Hepatocyte (in vitro differentiated cells): ENCODE measurements at regions not wholly inside any gene's neighbourhood (a gene's known extent, or its start where the extent isn't known, plus 50 kb on each side); places are given as distances from the start of the nearest gene placed in this dataset.

Experiments
- DNase-seq: peaks from one replicate; pipeline ENCODE4 v3.0.0-alpha.2; 2016; ENCODE audit warnings: low spot score
- H2AFZ ChIP-seq: fragments of 200-600 bp; sonication (generic); 2 replicates; pipeline ENCODE4 v1.6.0; 2016; ENCODE audit warnings: antibody characterized with exemption, mild to moderate bottlenecking
- H3K27ac ChIP-seq: fragments of 200-600 bp; sonication (generic); 2 replicates; pipeline ENCODE4 v1.5.1; 2016; ENCODE audit warnings: mild to moderate bottlenecking
- H3K27me3 ChIP-seq: fragments of 200-600 bp; sonication (generic); 2 replicates; pipeline ENCODE4 v1.6.1; 2016
- H3K36me3 ChIP-seq: fragments of 200-600 bp; sonication (generic); replicated peaks from 2 replicates; pipeline ENCODE4 v1.5.1; 2016; ENCODE audit warnings: low read depth; ENCODE audit not compliant: insufficient read depth
- H3K4me1 ChIP-seq: fragments of 200-600 bp; sonication (generic); 2 replicates; pipeline ENCODE4 v1.5.1; 2016; ENCODE audit warnings: mild to moderate bottlenecking, moderate library complexity; ENCODE audit not compliant: insufficient read depth
- H3K4me2 ChIP-seq: fragments of 200-600 bp; sonication (generic); 2 replicates; pipeline ENCODE4 v1.6.0; 2016
- H3K4me3 ChIP-seq: fragments of 200-600 bp; sonication (generic); 2 replicates; pipeline ENCODE4 v1.5.1; 2016; ENCODE audit warnings: mild to moderate bottlenecking
- H3K79me2 ChIP-seq: fragments of 200-600 bp; sonication (generic); 2 replicates; pipeline ENCODE4 v1.6.0; 2017; ENCODE audit warnings: mild to moderate bottlenecking
- H3K9me2 ChIP-seq: fragments of 200-600 bp; sonication (generic); replicated peaks from 2 replicates; pipeline ENCODE4 v1.6.0; 2017; ENCODE audit warnings: mild to moderate bottlenecking; ENCODE audit not compliant: insufficient read depth
- H3K9me3 ChIP-seq: fragments of 200-600 bp; sonication (generic); 2 replicates; pipeline ENCODE4 v1.5.1; 2016; ENCODE audit warnings: low read depth, mild to moderate bottlenecking
- H4K20me1 ChIP-seq: fragments of 200-600 bp; sonication (generic); 2 replicates; pipeline ENCODE4 v1.6.0; 2016; ENCODE audit warnings: mild to moderate bottlenecking; ENCODE audit not compliant: insufficient read depth, poor library complexity, severe bottlenecking
- EZH2 ChIP-seq: fragments of 200-600 bp; sonication (generic); IDR thresholded peaks from 2 replicates; pipeline ENCODE4 v1.6.1; 2016; ENCODE audit warnings: antibody characterized with exemption, mild to moderate bottlenecking, borderline replicate concordance
- EZH2phosphoT487 ChIP-seq: fragments of 200-600 bp; sonication (generic); IDR thresholded peaks from one replicate; pipeline ENCODE4 v1.6.1; 2018; ENCODE audit warnings: antibody characterized with exemption, mild to moderate bottlenecking, low read depth, moderate library complexity; ENCODE audit not compliant: unreplicated experiment, severe bottlenecking
- WGBS: methylation state at CpG from one replicate; pipeline ENCODE4 v1.1.6; 2016; ENCODE audit warnings: low lambda C conversion rate; ENCODE audit errors: missing lambda C conversion rate; 5-methylcytosine and 5-hydroxymethylcytosine counted together
- TF ChIP-seq, protein P1 (sequence below): fragments of 200-600 bp; sonication (generic); IDR thresholded peaks from 2 replicates; pipeline ENCODE4 v1.5.1; 2016; ENCODE audit warnings: antibody characterized with exemption, mild to moderate bottlenecking; ENCODE audit not compliant: poor library complexity

DNA sequence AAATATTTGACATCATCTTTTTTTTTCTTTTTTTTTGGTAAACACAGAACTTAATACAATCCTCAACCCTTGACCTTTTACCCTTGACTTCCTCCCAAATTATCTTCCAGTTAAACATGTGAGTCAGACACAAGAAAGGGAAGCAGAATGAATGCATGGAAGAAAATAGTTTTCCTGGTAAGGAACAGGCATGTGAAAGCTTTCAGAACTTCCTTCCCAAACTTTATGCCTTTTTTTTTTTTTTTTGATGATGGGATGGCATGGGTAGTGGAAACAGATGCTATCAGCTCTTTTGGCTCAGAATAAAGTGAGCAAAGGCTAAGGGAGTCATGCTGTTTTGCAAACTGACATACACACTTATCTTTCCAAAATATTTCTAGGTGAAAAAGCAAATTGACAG, 1079.1 kb downstream of the TTLL7 start:
- no peak overlapping the region for H3K27ac ChIP-seq
- no peak for DNase-seq

DNA sequence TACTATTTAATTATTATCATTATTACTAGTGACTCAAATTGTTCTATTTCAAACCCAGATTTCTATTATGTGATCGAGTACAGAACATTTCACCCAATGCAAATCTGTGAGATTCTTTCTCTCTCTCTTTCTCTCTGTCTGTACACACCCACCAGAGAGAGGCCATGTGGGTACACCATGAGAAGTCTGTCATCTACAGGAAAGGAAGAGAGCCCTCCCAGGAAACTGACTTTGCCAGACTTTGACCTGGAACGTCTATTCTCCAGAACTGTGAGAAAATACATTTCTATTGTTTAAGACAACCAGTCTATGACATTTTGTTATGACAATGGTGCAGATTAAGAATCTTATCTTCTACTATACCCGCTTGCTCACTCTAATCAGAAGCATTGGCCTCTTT, 1091.6 kb downstream of the TTLL7 start:
- no peak for DNase-seq
- Histone ChIP-seq H3K4me2 (no peak overlapping the region), H3K9me2 (no peaks in the 10 kb centered on the region), H3K36me3 (no peaks in the 10 kb centered on the region), H3K27ac (no peak overlapping the region), H3K4me3 (no peak overlapping the region), H3K27me3 (no peaks in the 10 kb centered on the region), H4K20me1 (no peaks in the 10 kb centered on the region), H3K9me3 (no peaks in the 10 kb centered on the region), H2AFZ (no peak overlapping the region), H3K79me2 (no peaks in the 10 kb centered on the region), H3K4me1 (no peaks in the 10 kb centered on the region)
- 87% methylated on average over 3 of the region's 3 CpGs for WGBS
- TF ChIP-seq EZH2 = no peak
- no peak for TF ChIP-seq EZH2phosphoT487
- TF ChIP-seq, protein P1, sequence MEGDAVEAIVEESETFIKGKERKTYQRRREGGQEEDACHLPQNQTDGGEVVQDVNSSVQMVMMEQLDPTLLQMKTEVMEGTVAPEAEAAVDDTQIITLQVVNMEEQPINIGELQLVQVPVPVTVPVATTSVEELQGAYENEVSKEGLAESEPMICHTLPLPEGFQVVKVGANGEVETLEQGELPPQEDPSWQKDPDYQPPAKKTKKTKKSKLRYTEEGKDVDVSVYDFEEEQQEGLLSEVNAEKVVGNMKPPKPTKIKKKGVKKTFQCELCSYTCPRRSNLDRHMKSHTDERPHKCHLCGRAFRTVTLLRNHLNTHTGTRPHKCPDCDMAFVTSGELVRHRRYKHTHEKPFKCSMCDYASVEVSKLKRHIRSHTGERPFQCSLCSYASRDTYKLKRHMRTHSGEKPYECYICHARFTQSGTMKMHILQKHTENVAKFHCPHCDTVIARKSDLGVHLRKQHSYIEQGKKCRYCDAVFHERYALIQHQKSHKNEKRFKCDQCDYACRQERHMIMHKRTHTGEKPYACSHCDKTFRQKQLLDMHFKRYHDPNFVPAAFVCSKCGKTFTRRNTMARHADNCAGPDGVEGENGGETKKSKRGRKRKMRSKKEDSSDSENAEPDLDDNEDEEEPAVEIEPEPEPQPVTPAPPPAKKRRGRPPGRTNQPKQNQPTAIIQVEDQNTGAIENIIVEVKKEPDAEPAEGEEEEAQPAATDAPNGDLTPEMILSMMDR = no peak

More for the DNA sequence above, 1079.1 kb downstream of the TTLL7 start:
- TF ChIP-seq, protein P1 = no peak
- TF ChIP-seq EZH2phosphoT487 (no peak), EZH2 (no peak)
- Histone ChIP-seq H4K20me1 (no peaks in the 10 kb centered on the region), H3K4me3 (no peak overlapping the region), H3K9me3 (no peaks in the 10 kb centered on the region), H3K4me1 (no peaks in the 10 kb centered on the region), H3K9me2 (no peaks in the 10 kb centered on the region), H2AFZ (no peak overlapping the region), H3K36me3 (no peaks in the 10 kb centered on the region), H3K4me2 (no peak overlapping the region), H3K79me2 (no peaks in the 10 kb centered on the region), H3K27me3 (no peaks in the 10 kb centered on the region)

GRCh38 chr1:82903626-82904025, 1095.3 kb downstream of the TTLL7 start:
- H3K4me3 ChIP-seq = no peak overlapping the region
- no peaks in the 10 kb centered on the region for H3K9me2 ChIP-seq
- no peaks in the 10 kb centered on the region for H3K4me1 ChIP-seq
- H3K4me2 ChIP-seq = no peak overlapping the region
- H4K20me1 ChIP-seq = no peaks in the 10 kb centered on the region
- no peak overlapping the region for H2AFZ ChIP-seq
- no peaks in the 10 kb centered on the region for H3K79me2 ChIP-seq
- 86% methylated on average over 4 of the region's 4 CpGs for WGBS
- no peak overlapping the region for H3K27ac ChIP-seq
- no peaks in the 10 kb centered on the region for H3K36me3 ChIP-seq
- TF ChIP-seq, protein P1 = no peak
- TF ChIP-seq EZH2 = no peak
- TF ChIP-seq EZH2phosphoT487 = no peak
- H3K9me3 ChIP-seq = no peaks in the 10 kb centered on the region
- no peaks in the 10 kb centered on the region for H3K27me3 ChIP-seq
- DNase-seq = no peak

GRCh38 chr1:82901561-82901960, 1097.4 kb downstream of the TTLL7 start:
- H4K20me1 ChIP-seq = no peaks in the 10 kb centered on the region
- no peaks in the 10 kb centered on the region for H3K4me1 ChIP-seq
- no peak overlapping the region for H2AFZ ChIP-seq
- no peak for DNase-seq
- WGBS = 70% methylated on average over 5 of the region's 5 CpGs
- H3K27me3 ChIP-seq = no peaks in the 10 kb centered on the region
- H3K36me3 ChIP-seq = no peaks in the 10 kb centered on the region
- H3K9me3 ChIP-seq = no peaks in the 10 kb centered on the region
- no peaks in the 10 kb centered on the region for H3K9me2 ChIP-seq
- TF ChIP-seq EZH2phosphoT487 (no peak), EZH2 (no peak)
- TF ChIP-seq, protein P1 = no peak
- no peak overlapping the region for H3K27ac ChIP-seq
- H3K4me3 ChIP-seq = no peak overlapping the region
- no peaks in the 10 kb centered on the region for H3K79me2 ChIP-seq
- no peak overlapping the region for H3K4me2 ChIP-seq
